Fibroblast of lung (primary cell): ENCODE measurements at regions not wholly inside any gene's neighbourhood (a gene's known extent, or its start where the extent isn't known, plus 50 kb on each side); places are given as distances from the start of the nearest gene placed in this dataset.

Source experiments
- CTCF ChIP-seq, 2 donors: IDR thresholded peaks in 1 of 2; conservative IDR thresholded peaks in 1 of 2; 1 replicate in 1 of 2; 2 replicates in 1 of 2; pipeline ENCODE4 v1.5.1; 2011 to 2012; ENCODE audit warnings: low read length in 2 of 2, control low read depth in 1 of 2, inconsistent platforms in 1 of 2, low read depth in 1 of 2, mild to moderate bottlenecking in 1 of 2
- EZH2 ChIP-seq: IDR thresholded peaks from 2 replicates; pipeline ENCODE4 v1.5.1; 2012; ENCODE audit warnings: low read length, control low read depth, mild to moderate bottlenecking; ENCODE audit errors: missing control alignments

- TF ChIP-seq EZH2 = no peak
- TF ChIP-seq CTCF (conservative IDR thresholded peaks at IDR 0.05 in 1 of 2, IDR thresholded peaks at IDR 0.05 in 1 of 2; ENCODE audit: low read depth in 1 of 2, low read length in 2 of 2) = no peak
Measured at GRCh38 chr4:103400405-103400804, 202.3 kb upstream of the CENPE start.
